Activated CD8-positive, alpha-beta memory T cell treated with anti-CD3 and anti-CD28 coated beads for 48 hours (primary cell): ENCODE measurements at regions not wholly inside any gene's neighbourhood (a gene's known extent, or its start where the extent isn't known, plus 50 kb on each side); places are given as distances from the start of the nearest gene placed in this dataset.

ENCODE experiments used
- DNase-seq, 3 experiments: peaks; one replicate each; pipeline ENCODE4 v3.0.0-alpha.2; 2020; ENCODE audit warnings: low read depth in 2 of 3, low spot score in 2 of 3

DNA sequence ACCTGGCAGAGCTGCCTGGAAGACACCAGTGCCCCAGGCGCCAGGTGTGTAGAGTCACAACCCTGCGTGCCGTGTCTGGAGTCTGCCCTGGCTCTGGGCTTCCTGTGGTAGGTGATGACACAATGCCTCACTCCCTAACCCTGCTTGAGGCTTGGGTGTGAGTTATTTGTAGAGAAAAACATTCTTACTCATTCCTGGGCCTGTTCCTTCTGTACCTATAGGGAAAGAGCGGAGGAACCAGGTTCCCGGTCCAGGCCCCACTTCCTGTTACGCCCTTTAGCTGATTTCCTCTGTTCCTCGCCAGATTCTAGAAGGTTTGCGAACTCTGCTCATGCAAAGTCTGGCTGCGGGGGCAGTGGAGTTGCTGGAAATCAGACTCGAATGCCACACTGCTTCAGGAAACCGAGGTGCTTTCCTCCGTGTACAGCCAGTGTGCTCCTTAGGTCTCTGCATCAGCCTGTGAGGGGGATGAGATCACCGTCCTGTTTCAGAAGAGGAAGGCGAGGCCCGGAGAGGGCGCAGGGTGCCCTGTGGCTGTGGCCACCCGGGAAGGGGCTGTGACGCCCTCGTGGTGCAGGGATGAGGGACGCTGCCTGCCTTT is 67.1 kb upstream of the DUSP22 start:
- DNase-seq, result peak; percentile 45 to 58 (median 56)

- DNase-seq, result no peak
These were observed 66.4 kb upstream of the DUSP22 start for GRCh38 chr6:225907-226306.

DNA sequence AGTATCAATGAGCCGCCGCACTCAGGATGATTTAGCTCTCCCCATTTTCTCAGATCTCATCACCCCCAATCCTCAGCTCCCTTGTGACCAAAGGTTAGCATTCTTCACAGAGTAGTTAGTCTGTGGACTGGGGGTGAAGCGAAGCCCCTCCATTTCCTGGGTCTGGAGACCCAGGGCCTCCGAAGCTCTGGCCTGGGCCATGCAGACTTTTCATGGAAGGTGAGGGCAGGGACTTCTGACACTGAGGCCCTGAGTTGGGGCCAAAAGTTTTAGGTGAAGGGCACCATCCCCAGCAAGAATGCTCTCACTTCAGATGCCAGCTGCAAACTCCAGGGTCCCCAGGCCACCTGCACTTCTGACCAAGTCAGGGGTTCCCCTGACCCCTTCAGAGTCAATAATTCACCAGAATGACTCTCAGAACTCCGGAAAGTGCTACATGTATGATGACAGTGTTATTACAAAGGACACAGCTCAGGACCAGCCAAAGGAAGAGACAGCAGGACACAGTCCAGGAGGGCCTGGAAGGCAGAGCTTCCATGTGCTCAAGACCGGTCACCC is 65.7 kb upstream of the DUSP22 start:
- DNase-seq, result no peak

GRCh38 chr6:227074-227782 is 65.1 kb upstream of the DUSP22 start:
- DNase-seq, result no peak

DNA sequence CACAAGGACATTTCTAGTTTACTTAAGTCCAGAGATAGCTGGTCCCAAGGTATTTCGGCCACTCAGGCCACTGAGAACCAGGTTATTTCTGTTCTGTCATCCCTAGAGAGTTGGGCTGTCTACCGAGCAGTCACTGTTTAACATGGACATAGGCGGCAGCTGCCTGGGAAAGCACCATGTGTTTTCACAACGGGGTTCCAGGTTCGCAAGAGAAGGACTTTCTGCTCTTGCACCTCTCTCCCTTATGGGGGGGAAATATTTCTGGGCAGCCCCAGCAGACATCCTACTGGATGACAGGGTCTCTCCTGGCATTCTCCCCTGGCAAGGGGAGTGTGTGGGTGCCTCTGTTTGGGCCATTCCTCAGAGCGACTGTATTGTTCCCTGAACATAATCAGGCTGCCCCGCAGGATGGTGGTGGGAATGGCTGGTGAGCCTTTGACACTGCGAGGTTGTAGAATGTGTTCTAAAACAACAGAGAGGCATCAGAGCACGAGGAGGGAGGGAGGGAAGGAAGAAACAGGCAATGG is 64.4 kb upstream of the DUSP22 start:
- no peak for DNase-seq

- DNase-seq, result no peak
These were observed 63.2 kb upstream of the DUSP22 start for GRCh38 chr6:228881-229651.

- no peak for DNase-seq
These were observed 60.5 kb upstream of the DUSP22 start for GRCh38 chr6:231779-232178.

DNA sequence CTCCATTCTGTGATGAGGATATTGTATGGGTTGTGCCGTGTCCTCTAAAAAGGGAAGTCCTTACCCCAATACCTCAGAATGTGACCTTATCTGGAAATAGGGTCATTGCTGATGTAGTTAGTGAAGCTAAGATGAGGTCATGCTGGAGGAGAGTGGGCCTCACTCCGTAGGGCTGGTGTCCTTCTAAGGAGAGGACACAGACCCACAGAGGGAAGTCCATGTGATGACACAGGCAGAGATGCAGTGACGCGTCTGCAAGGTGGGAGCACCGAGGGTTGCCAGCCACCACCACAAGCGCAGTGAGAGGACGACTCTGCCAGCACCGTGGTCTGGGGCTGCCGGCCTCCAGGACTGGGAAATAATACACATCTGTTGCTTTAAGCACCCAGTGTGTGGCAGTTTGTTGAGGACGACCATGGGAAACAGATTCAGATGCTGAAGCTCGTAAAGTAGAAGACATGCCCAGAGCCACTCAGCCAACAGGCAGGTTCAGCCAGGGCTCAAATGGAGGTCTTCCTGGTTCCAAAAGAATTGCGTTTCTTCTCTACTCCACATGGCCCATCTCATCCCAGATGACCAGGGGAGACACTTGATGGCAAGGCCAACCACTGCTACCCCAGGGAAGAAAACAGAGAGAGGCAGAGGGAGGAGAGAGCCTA is 59.2 kb upstream of the DUSP22 start:
- no peak for DNase-seq

GRCh38 chr6:234706-235372 is 57.4 kb upstream of the DUSP22 start:
- DNase-seq, result no peak

- DNase-seq, result no peak
These were observed 56.4 kb upstream of the DUSP22 start for GRCh38 chr6:235763-236360.

- DNase-seq, result no peak
These were observed 55.8 kb upstream of the DUSP22 start for GRCh38 chr6:236519-236918.

DNA sequence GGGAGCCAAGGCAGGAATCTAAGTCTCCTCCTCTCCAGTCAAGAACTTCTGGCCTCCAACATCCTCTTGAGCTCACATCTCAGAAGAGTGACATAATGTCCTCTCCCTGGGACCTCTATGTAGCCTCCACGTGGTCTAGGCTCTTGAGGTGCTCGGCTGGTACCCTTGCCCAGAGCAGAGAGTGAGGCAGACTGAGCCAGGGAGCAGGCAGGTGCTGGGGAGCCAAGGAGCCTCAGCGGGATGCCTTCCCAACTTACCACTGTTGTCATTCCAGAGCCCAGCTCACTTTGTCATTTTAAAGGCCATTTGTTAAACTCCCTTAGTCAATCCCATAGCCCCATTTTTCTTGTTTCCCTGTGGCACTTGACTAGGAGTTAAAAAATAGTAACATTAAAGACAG is 52.1 kb upstream of the DUSP22 start:
- no peak for DNase-seq

GRCh38 chr6:241336-241865 is 50.9 kb upstream of the DUSP22 start:
- no peak for DNase-seq
